Breast epithelium (tissue), 3 donors: ENCODE measurements at regions not wholly inside any gene's neighbourhood (a gene's known extent, or its start where the extent isn't known, plus 50 kb on each side); places are given as distances from the start of the nearest gene placed in this dataset.

Experiments
- POLR2A ChIP-seq: fragments of 450-650 bp; IDR thresholded peaks from one replicate; pipeline ENCODE4 v1.6.1; 2016; ENCODE audit warnings: antibody characterized with exemption, mild to moderate bottlenecking, moderate library complexity
- TF ChIP-seq, protein P1 (sequence below), 3 donors: fragments of 450-650 bp; IDR thresholded peaks; one replicate each; pipeline ENCODE4 v1.5.1; 2016 to 2017; ENCODE audit warnings: antibody characterized with exemption in 3 of 3, mild to moderate bottlenecking in 3 of 3, moderate library complexity in 3 of 3

DNA sequence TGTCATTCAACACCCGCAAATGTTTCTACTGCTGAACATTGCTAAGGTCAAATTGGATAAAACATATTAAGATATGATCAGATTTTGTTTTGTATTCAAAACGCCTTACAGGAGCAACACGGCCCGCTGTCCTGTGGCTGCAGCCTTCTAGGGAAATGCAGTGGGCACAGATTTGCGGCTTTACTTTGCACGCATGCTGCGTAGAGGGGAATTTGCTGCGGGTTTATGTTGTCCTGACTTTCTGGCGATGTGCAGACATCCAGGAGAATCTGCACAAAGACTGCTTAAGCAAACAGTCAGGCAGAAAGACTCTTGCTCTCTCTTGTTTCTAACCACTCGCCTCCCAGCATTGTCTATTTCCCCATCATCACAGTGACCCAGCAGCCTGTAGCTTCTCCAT lies 88.3 kb downstream of the LRRC30 start:
- TF ChIP-seq, protein P1, sequence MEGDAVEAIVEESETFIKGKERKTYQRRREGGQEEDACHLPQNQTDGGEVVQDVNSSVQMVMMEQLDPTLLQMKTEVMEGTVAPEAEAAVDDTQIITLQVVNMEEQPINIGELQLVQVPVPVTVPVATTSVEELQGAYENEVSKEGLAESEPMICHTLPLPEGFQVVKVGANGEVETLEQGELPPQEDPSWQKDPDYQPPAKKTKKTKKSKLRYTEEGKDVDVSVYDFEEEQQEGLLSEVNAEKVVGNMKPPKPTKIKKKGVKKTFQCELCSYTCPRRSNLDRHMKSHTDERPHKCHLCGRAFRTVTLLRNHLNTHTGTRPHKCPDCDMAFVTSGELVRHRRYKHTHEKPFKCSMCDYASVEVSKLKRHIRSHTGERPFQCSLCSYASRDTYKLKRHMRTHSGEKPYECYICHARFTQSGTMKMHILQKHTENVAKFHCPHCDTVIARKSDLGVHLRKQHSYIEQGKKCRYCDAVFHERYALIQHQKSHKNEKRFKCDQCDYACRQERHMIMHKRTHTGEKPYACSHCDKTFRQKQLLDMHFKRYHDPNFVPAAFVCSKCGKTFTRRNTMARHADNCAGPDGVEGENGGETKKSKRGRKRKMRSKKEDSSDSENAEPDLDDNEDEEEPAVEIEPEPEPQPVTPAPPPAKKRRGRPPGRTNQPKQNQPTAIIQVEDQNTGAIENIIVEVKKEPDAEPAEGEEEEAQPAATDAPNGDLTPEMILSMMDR (IDR thresholded peaks at IDR 0.05): no peak
- TF ChIP-seq POLR2A: no peak
